ENCODE measurements at regions not wholly inside any gene's neighbourhood (a gene's known extent, or its start where the extent isn't known, plus 50 kb on each side); places are given as distances from the start of the nearest gene placed in this dataset.
A peak's percentile ranks its signal among the peaks of the same experiment; 100 is the strongest.

GRCh38 chr2:164389411-164389810 lies 231.9 kb downstream of the GRB14 start:
- TF ChIP-seq CEBPB (IDR thresholded peaks at IDR 0.05) (no peak), REST (IDR thresholded peaks at IDR 0.05; ENCODE audit: low read depth) (no peak), MAX (IDR thresholded peaks at IDR 0.05) (no peak), NFIC (IDR thresholded peaks at IDR 0.05) (no peak), TCF12 (IDR thresholded peaks at IDR 0.05; ENCODE audit: low read depth) (no peak), CREB1 (IDR thresholded peaks at IDR 0.05; ENCODE audit: low read depth) (no peak), TEAD4 (IDR thresholded peaks at IDR 0.05) (no peak), FOXM1 (IDR thresholded peaks at IDR 0.05; ENCODE audit: borderline replicate concordance, low read depth) (no peak), TAF1 (IDR thresholded peaks at IDR 0.05; ENCODE audit: low read depth) (no peak), YY1 (IDR thresholded peaks at IDR 0.05; ENCODE audit: low read depth) (no peak), EGR1 (IDR thresholded peaks at IDR 0.05) (no peak), EP300 (IDR thresholded peaks at IDR 0.05; ENCODE audit: borderline replicate concordance) (no peak), USF1 (IDR thresholded peaks at IDR 0.05) (no peak), ZBTB7A (IDR thresholded peaks at IDR 0.05; ENCODE audit: low read depth) (no peak), RAD21 (IDR thresholded peaks at IDR 0.05; ENCODE audit: low read depth) (no peak)

GRCh38 chr2:164388511-164388910 lies 232.8 kb downstream of the GRB14 start:
- no peak for TF ChIP-seq TAF1 (IDR thresholded peaks at IDR 0.05; ENCODE audit: low read depth)
- no peak for TF ChIP-seq ZBTB7A (IDR thresholded peaks at IDR 0.05; ENCODE audit: low read depth)
- peak; percentile 57 for TF ChIP-seq TCF12 (IDR thresholded peaks at IDR 0.05; ENCODE audit: low read depth)
- peak; percentile 68 for TF ChIP-seq MAX (IDR thresholded peaks at IDR 0.05)
- TF ChIP-seq CEBPB (IDR thresholded peaks at IDR 0.05) = no peak
- peak; percentile 59; the same call in 1 of the 2 replicates for TF ChIP-seq EP300 (IDR thresholded peaks at IDR 0.05; ENCODE audit: borderline replicate concordance)
- TF ChIP-seq EGR1 (IDR thresholded peaks at IDR 0.05) = no peak
- no peak for TF ChIP-seq NFIC (IDR thresholded peaks at IDR 0.05)
- TF ChIP-seq TEAD4 (IDR thresholded peaks at IDR 0.05) = peak; percentile 86
- TF ChIP-seq REST (IDR thresholded peaks at IDR 0.05; ENCODE audit: low read depth) = no peak
- TF ChIP-seq RAD21 (IDR thresholded peaks at IDR 0.05; ENCODE audit: low read depth) = 0 out of 2 replicates have a peak, but pooled peaks have one; percentile 8
- no peak for TF ChIP-seq FOXM1 (IDR thresholded peaks at IDR 0.05; ENCODE audit: borderline replicate concordance, low read depth)
- TF ChIP-seq USF1 (IDR thresholded peaks at IDR 0.05) = no peak
- TF ChIP-seq CREB1 (IDR thresholded peaks at IDR 0.05; ENCODE audit: low read depth) = no peak
- TF ChIP-seq YY1 (IDR thresholded peaks at IDR 0.05; ENCODE audit: low read depth) = no peak

GRCh38 chr2:164386231-164386630 lies 235.1 kb downstream of the GRB14 start:
- TF ChIP-seq USF1 (IDR thresholded peaks at IDR 0.05) = no peak
- no peak for TF ChIP-seq TAF1 (IDR thresholded peaks at IDR 0.05; ENCODE audit: low read depth)
- no peak for TF ChIP-seq ZBTB7A (IDR thresholded peaks at IDR 0.05; ENCODE audit: low read depth)
- TF ChIP-seq EP300 (IDR thresholded peaks at IDR 0.05; ENCODE audit: borderline replicate concordance) = no peak
- no peak for TF ChIP-seq YY1 (IDR thresholded peaks at IDR 0.05; ENCODE audit: low read depth)
- TF ChIP-seq CREB1 (IDR thresholded peaks at IDR 0.05; ENCODE audit: low read depth) = no peak
- TF ChIP-seq MAX (IDR thresholded peaks at IDR 0.05) = no peak
- no peak for TF ChIP-seq NFIC (IDR thresholded peaks at IDR 0.05)
- TF ChIP-seq CEBPB (IDR thresholded peaks at IDR 0.05) = no peak
- no peak for TF ChIP-seq TCF12 (IDR thresholded peaks at IDR 0.05; ENCODE audit: low read depth)
- no peak for TF ChIP-seq TEAD4 (IDR thresholded peaks at IDR 0.05)
- no peak for TF ChIP-seq EGR1 (IDR thresholded peaks at IDR 0.05)
- TF ChIP-seq RAD21 (IDR thresholded peaks at IDR 0.05; ENCODE audit: low read depth) = no peak
- no peak for TF ChIP-seq FOXM1 (IDR thresholded peaks at IDR 0.05; ENCODE audit: borderline replicate concordance, low read depth)
- TF ChIP-seq REST (IDR thresholded peaks at IDR 0.05; ENCODE audit: low read depth) = no peak

Data from Ishikawa (cell line).